Thyroid gland (tissue), 4 donors: ENCODE measurements at regions not wholly inside any gene's neighbourhood (a gene's known extent, or its start where the extent isn't known, plus 50 kb on each side); places are given as distances from the start of the nearest gene placed in this dataset.

Source experiments
- POLR2A ChIP-seq, 2 donors: fragments of 450-650 bp; IDR thresholded peaks; one replicate each; pipeline ENCODE4 v1.6.1; 2017; ENCODE audit warnings: antibody characterized with exemption in 2 of 2, mild to moderate bottlenecking in 2 of 2, moderate library complexity in 1 of 2
- TF ChIP-seq, protein P1 (sequence below), 6 experiments: fragments of 200-600 bp in 3 of 6; fragments of 450-650 bp in 3 of 6; sonication (generic) in 3 of 6; IDR thresholded peaks; one replicate each; pipeline ENCODE4 v1.5.1; 2016 to 2019; ENCODE audit warnings: antibody characterized with exemption in 6 of 6, mild to moderate bottlenecking in 2 of 6, inconsistent platforms in 1 of 6, moderate library complexity in 1 of 6

DNA sequence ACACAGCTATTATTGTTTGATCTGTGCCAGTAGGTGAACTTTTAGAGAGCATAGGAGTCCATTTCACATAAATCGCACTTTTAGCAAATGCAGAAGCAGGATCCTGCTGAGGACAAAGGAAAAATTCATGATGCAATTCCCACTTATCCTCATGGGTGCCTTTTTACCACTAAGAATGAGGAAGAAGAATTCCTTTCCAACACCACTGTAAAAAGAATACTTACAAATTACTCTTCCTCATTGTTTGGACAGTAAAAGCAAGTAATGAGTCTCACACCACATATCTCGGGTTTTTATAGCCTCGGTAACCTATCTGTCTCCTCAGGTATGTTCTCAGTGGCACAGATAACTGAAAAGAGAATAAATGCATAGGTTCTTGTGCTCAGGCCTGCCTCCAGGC lies 238.5 kb downstream of the MTX2 start:
- no peak for TF ChIP-seq POLR2A (IDR thresholded peaks at IDR 0.05)
- TF ChIP-seq, protein P1, sequence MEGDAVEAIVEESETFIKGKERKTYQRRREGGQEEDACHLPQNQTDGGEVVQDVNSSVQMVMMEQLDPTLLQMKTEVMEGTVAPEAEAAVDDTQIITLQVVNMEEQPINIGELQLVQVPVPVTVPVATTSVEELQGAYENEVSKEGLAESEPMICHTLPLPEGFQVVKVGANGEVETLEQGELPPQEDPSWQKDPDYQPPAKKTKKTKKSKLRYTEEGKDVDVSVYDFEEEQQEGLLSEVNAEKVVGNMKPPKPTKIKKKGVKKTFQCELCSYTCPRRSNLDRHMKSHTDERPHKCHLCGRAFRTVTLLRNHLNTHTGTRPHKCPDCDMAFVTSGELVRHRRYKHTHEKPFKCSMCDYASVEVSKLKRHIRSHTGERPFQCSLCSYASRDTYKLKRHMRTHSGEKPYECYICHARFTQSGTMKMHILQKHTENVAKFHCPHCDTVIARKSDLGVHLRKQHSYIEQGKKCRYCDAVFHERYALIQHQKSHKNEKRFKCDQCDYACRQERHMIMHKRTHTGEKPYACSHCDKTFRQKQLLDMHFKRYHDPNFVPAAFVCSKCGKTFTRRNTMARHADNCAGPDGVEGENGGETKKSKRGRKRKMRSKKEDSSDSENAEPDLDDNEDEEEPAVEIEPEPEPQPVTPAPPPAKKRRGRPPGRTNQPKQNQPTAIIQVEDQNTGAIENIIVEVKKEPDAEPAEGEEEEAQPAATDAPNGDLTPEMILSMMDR (IDR thresholded peaks at IDR 0.05): no peak
